NCI-H2227 treated with DMSO at 0.1 percent for 48 hours (cell line): ENCODE measurements at regions not wholly inside any gene's neighbourhood (a gene's known extent, or its start where the extent isn't known, plus 50 kb on each side); places are given as distances from the start of the nearest gene placed in this dataset.
A peak's percentile ranks its signal among the peaks of the same experiment; 100 is the strongest.
"Not testable (repeated sequence)": the region's sequence is repeated elsewhere in the genome, so short reads cannot be mapped to it uniquely, and the experiment has no call there.

ENCODE experiments used
- DNase-seq: peaks from one replicate; lab custom pipeline; 2025; lab: John Stamatoyannopoulos, UW

DNA sequence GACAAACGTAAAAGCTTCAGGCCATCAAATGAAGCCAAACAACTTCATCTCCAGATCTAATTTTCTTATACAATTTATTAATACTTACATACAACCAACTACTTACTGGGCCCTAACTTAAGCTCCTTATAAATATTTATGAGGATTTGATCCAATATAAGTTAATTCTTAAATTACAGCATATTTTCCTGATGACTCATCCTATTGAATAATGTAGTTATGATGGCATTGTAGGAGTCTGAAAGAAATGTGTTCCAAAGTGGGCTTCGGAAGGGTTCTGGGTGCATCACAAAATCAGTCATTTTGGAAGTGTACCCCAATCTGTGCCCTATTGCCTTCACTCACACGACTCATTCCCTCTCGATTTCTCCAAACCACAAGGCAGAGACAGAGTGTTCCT is 455.1 kb upstream of the CTSO start:
- no peak for DNase-seq

DNA sequence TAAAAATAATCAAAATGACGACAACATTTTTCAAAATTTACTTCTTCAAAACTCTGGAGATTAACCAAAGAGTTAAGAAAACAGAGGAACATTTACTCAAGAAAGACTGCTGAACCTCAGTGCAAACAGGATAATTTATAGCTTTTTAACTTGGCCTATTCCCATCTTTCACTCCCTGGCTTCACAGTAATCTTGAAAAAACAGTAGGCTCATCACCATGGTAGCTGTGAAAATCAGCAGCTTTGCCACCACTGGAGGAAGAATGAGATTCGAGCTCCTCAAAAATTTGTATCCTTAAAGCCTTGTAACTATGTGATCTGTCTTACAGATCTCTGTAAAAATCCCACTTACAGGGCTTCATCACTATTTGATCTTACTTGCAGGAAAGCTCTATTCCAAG is 447.7 kb upstream of the CTSO start:
- no peak for DNase-seq

GRCh38 chr4:156396534-156396933 is 442.9 kb upstream of the CTSO start:
- DNase-seq: no peak

DNA sequence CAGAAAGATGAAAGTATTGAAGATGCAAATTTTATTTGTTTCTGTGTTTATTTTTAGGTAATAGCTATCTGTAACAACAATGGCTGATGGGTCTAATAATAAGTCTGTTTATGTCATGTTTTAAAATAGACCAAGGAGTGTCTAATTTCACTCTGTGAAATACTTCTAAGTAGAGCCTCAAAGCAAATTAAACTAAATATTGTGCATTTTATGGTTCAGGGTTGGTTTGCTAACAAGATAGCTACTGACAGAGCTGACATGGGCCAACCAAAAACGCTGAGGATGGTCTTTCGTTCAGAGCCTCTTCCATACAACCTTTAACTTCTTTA is 437.6 kb upstream of the CTSO start:
- no peak for DNase-seq

GRCh38 chr4:156390599-156391324 is 437.1 kb upstream of the CTSO start:
- no peak for DNase-seq

DNA sequence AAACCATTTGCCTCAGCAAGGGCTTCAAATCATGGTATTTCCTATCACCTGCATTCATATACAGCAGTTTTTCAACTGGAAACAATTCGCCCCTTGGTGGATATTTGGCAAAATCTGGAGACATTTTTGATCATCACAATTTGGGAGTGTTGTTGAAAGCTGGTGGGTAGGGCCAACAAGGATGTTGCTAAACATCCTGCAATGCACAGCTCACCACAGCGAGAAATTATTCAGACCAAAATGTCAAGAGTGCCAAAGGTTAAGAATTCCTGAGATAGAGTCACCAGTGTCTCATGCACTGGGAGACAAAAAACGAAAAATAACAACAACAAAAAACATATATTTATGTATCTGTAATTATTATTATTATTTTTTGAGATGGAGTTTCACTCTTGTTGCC is 435.2 kb upstream of the CTSO start:
- no peak for DNase-seq

DNA sequence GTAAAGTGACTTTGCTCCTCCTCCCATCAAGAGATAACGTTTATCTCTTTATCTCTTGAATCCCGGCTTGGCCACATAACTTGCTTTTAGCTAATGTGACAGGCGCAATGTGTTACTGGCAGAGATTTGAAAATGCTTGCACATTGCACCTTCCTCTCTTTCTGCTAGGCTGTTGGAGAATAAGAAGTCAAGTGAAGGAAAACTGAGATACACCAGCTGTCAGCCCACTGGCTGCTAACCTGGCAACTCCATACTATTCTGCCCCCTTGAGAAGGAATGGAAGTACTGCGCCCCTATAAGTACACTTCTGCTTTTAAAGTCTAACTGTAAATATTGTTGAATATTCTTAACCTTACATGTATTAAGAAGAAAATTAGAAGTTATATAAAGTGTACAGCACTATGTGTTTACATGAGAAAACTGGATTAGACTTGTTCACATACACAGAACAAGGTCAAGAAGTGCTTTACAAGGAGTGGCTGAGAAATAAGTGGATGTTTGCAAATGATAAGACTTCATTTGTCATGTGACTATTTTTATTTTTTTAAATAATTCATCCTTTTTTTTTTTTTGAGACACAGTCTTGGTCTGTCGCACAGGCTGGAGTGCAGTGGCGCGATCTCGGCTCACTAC is 424.5 kb upstream of the CTSO start:
- DNase-seq: no peak

DNA sequence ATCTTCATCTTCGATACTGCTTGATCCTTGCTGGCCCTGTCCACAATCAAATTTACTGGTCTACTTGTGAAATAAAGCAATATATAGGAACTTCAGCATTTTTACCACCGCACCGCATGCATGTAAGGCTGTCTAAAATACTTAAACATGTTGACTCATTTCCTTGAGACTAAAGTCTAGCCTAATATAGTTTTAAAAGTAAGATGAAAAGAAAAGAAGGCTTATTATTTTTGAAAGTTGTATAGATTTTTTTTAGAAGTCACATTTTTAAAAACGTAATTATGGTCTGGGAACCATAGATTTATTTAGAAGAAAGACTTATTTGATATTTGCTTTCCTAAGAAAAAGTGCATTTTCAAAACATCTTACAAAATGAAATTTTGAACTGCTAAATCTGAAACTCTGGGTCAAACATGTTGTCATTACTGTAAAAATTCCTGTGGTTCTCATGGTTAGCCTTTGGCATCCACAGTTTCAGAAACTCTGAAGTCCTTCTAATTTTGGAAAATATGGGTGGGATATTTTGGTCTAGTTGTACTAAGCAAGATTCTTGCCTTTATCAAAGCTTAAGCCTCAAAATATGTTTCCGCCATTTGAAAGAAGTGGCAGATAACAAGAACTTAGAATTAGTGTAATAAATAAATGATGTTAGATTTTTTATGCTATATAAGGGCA is 423.5 kb upstream of the CTSO start:
- no peak for DNase-seq

DNA sequence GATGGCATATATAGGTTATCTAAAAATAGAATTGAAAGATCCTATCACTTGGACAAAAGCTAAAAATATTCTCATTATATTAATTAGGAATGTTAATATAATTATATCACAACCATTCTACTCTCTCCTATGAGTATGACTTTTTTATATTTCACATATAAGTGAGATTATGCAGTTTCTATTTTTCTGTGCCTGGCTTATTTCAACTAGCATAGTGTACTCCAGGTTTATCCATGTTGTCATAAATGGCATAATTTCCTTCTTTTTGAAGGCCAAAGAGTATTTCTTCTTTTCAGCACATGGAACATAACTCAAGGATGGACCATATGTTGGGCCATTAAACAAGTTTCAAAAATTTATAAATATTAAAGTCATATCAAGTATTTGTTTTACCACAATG is 421.2 kb upstream of the CTSO start:
- no peak for DNase-seq

DNA sequence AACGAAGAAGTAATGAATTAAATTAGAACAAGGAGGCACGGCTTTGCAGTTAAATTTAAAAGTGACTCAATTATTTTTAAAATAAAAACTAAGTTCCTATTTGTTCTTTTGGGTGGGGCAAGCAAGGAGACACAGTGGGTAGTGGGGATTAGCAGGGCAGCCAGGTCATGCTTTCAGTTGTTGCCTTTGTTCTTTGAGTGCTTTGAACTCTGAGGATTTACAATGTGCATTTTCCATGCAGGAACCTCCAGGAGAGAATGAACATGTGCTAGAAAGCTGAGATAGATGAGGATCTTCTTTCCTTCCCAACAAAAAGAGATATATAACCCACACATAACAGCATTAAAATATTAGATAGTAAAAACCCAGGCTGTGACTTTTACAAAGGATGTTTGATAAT is 420.4 kb upstream of the CTSO start:
- peak; percentile 0 for DNase-seq

DNA sequence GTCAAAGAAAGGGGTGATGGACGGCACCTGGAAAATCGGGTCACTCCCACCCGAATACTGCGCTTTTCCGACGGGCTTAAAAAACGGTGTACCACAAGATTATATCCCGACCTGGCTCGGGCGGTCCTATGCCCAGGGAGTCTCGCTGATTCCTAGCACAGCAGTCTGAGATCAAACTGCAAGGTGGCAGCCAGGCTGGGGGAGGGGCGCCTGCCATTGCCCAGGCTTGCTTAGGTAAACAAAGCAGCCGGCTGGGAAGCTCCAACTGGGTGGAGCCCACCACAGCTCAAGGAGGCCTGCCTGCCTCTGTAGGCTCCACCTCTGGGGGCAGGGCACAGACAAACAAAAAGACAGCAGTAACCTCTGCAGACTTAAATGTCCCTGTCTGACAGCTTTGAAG is 413.8 kb upstream of the CTSO start:
- DNase-seq: not testable (repeated sequence)

DNA sequence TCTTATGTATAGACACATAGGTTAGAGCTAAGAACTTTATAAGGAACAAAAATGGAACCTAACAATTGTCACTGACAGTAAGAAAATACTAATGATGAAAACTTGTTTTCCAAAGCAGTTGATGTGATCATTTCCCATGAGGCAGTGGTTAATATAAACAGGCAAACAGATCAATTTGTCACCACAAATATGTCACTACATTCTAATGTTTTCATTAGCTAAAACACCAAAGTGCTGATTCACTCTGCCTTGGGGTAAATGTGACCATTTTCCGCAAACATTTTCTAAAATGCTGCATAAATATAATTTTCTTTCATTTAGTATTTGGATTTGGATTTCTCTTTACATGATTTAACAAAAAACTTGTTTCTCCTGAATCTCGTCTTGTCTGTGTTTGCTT is 408.9 kb upstream of the CTSO start:
- no peak for DNase-seq

DNA sequence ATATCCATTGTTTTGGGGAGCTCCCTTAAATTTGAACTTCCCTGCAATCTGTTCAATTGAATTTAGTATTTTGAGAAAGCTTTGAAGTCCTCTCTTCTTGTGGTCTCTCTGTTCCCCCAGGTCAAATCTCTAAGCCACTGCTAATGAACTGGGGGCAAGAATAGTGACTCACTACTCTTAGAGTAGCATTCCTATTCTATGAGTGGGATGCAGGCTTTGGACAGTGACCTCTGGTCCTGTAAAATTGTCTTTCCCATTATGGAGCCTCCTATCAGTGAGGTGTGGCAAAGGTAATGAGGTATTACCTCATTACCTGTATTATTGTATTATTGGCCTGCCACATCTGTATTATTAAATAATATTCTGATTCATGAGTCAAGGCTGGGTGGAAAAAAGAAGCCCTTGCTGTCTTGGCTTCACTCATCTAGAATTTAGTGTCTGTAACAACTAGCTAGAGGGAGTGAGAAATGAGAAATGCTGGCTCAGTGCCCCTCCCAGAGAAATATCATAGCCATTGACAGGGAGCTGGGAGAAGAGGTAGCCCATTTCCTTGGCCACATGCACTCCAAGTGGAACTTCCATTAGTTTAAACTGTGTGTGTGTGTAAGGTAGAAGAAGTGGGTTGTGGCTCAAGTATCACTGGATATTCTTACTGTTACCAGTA is 393.9 kb upstream of the CTSO start:
- DNase-seq: no peak

DNA sequence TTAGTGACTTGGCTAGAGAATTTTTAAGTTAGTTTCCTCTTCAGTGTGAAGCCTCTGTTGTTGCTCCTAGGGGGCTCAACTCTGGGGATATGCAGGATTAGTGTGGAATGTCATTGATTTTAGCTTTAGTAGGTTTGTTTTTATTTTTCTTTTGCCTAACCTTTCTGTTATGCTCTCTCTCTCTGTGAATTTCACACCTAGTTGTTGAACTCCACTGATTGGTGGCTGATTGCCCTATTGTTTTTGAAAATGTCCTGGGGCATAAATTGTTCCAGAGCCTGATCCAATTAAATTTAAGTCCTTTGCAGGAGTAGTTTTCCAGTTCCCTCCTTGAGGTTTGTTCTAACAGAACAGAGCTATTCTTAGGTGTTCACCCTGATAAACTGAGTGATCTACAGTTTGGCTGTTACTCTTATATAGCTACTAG is 393.3 kb upstream of the CTSO start:
- DNase-seq: no peak

DNA sequence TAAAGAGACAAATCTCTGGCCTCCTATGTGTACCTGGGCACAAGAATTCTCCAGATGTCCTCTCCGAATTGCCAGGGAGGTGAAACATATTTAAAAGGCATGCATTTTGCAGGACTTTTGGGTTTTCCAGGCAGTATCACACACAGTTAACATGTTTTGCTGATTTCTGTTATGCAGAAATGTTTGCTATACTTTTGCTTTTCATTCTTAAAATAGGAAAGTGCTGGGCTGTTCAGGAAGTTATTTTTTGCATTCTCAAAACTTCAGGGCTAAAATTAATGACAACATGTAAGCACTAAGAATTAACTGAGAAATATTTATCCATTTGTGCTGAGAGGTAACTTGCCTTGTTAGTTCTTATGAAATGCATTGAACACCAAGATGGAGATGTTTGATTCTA is 390.7 kb upstream of the CTSO start:
- DNase-seq: no peak

DNA sequence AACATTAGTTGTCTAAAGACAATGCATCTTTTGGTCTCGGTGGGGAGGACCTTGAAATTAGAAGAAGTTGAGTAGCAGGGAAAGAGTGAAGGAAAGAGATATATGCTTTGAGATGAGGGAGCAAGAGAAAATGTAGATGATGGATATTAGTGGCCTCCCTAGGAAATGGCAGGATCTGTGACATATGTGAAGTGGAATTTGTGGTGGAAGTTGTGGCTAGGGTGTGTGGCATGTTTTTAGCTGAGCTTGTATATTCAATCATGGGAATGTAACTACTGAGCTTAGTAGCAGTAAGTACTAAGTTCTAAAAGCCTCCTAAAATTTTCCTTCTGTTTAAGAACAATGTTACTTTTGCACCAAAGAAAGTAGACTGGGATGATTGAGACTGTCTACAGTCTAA is 382.8 kb upstream of the CTSO start:
- no peak for DNase-seq

- DNase-seq: no peak
Measured at GRCh38 chr4:156335721-156336120, 382.1 kb upstream of the CTSO start.

- no peak for DNase-seq
Measured at GRCh38 chr4:156330436-156331031, 376.9 kb upstream of the CTSO start.

DNA sequence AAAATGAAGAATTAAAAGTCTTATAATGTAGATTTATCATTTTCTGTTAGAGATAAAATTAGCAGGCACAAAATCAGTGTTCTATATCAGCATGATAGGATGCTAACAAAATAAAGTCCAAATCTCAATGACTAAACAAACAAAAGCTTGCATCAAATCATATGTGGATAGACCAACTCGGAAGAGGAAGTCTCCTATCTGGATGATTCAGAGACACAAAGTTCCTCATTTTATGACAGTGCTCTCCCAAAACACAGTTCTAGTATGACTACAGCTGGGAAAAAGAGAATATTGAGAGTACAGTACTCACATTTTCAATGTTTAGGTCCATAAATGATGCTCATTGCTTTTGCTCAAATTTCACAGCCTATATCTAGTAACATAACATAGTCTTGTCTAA is 376.1 kb upstream of the CTSO start:
- no peak for DNase-seq

DNA sequence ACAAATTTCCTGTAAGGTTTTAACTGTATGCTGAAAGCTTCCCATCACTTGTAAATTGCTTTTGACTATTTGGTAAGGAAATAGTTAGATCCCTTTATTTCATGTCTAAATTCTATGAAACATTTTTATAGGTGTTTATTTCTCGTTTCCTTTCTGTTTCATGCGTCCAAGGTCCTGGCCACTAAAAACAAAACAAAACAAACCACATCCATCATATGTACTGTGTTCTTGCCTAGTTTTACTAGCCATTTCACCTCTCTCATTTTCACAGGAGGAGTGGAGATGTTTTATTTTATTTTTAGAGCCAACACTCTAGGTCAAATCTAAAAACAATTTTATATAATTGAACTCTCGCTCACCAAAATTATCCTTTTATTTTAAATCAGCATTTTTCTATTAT is 375.2 kb upstream of the CTSO start:
- no peak for DNase-seq

DNA sequence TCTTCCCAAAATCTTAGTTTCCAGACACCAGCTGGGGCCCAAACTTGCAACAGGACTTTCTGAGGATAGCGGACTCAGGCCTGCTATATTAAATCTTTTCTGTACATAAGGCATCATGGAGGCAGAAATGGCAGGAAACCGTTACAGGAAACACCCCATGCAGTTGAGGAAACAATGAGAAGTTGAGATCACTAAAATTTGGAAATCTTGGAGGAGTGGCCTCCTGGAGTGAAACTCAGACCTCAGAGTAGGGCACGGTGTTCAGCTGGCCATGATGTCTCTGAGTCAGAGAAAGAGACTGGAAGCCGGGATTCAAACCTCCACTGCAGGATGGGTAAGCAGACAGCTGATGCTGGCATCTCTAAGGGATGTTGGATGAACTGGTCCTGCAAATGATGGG is 372.6 kb upstream of the CTSO start:
- DNase-seq: no peak

DNA sequence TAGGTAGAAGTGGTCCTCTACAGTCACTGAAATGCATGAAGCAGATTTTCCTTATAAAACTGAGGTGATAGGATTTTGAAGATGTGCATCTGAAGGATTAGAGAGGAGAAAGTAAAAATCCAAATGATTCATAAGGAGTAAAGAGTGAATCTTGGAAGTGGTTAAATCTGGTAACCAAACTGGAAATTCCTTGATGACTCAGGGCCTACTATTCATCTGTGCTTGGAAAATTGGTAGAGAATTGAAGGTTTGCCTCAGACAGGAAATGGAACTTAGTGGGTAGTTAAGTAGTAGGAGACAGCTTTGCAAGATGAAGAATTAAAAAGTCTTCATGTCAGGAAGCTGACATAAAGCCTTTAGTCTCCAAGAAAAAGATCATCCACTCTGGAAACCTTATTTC is 368.9 kb upstream of the CTSO start:
- DNase-seq: no peak

DNA sequence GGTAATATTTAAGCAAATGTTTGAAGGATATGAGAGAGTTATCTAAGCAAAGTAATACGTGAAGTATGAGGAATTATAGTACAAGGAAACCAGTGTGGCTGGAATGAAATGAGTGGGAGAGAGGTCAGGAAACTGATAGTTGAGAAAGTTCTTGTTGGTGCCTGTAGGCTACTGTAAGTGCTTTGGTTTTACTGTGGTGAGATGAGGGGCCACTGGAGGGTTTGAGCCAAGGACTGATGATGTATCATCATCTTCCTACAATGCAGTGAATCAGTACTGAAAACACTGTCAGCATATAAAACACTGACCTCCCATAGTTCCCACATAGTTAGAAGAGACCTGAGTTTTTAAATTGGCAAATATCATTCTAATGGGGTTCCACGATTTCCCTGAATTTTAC is 367.5 kb upstream of the CTSO start:
- no peak for DNase-seq
